Activated T-cell treated with anti-CD3 and anti-CD28 coated beads, Interleukin-2, amount 50 U/mL, for 24 hours (primary cell): ENCODE measurements at regions not wholly inside any gene's neighbourhood (a gene's known extent, or its start where the extent isn't known, plus 50 kb on each side); places are given as distances from the start of the nearest gene placed in this dataset.

ENCODE experiments used
- DNase-seq: peaks from one replicate; pipeline ENCODE4 v3.0.0-alpha.2; 2020
- H3K27ac Mint-ChIP-seq: 2 replicates; pipeline ENCODE4 v1.8.0; 2020; ENCODE audit warnings: mild to moderate bottlenecking, mixed read lengths
- H3K27me3 Mint-ChIP-seq: 2 replicates; pipeline ENCODE4 v1.8.0; 2020; ENCODE audit warnings: mixed read lengths
- H3K36me3 Mint-ChIP-seq: 2 replicates; pipeline ENCODE4 v1.8.0; 2020; ENCODE audit warnings: low read depth, mixed read lengths
- H3K4me1 Mint-ChIP-seq: 2 replicates; pipeline ENCODE4 v1.8.0; 2020; ENCODE audit warnings: low read depth, mixed read lengths
- H3K4me3 Mint-ChIP-seq: 2 replicates; pipeline ENCODE4 v1.8.0; 2020; ENCODE audit warnings: mild to moderate bottlenecking, moderate library complexity, mixed read lengths
- H3K9me3 Mint-ChIP-seq: 2 replicates; pipeline ENCODE4 v1.8.0; 2020; ENCODE audit warnings: mixed read lengths

- H3K36me3 Mint-ChIP-seq: no peaks in the 10 kb centered on the region
- H3K9me3 Mint-ChIP-seq: no peaks in the 10 kb centered on the region
- no peak overlapping the region for H3K27ac Mint-ChIP-seq
- DNase-seq: no peak
- no peaks in the 10 kb centered on the region for H3K4me1 Mint-ChIP-seq
- no peak overlapping the region for H3K4me3 Mint-ChIP-seq
- peaks cover 2% of the 10 kb centered on the region for H3K27me3 Mint-ChIP-seq
These were observed 126.4 kb upstream of the COL5A1 start for GRCh38 chr9:134515026-134515821.

- no peaks in the 10 kb centered on the region for H3K36me3 Mint-ChIP-seq
These were observed 125.1 kb upstream of the COL5A1 start for GRCh38 chr9:134516464-134516863.

DNA sequence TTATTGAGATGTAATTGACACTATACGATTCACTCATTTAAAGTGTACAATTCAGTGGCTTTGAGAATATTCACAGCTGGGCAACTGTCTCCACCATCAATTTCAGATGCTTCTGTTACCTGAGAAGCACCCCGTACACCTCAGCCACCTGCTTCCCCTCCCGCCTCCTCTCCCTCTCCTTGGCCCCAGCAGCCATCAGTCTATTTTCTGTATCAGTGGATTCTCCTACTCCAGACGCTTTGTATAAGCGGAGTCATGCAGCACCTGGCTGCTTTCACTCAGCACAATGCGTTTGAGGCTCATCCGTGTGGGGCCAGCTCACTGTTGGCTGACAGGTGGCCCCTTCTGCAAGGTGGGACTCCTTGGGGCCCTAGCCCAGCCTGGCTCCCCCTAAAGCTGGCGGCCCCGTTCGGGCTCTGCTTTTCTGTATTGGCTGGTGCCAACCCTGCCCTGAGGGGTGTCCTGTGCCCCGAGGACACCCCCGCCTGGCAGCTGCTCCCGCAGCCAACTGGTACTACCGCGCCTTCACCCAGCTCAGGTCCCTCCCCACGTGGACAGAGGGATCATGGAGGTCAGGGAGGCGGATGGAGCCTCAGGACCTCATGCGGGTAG is 124.4 kb upstream of the COL5A1 start:
- no peak for DNase-seq
- H3K4me1 Mint-ChIP-seq: no peaks in the 10 kb centered on the region
- H3K4me3 Mint-ChIP-seq: no peak overlapping the region
- no peak overlapping the region for H3K27ac Mint-ChIP-seq
- H3K9me3 Mint-ChIP-seq: no peaks in the 10 kb centered on the region
- no peaks in the 10 kb centered on the region for H3K36me3 Mint-ChIP-seq
- peaks cover 2% of the 10 kb centered on the region for H3K27me3 Mint-ChIP-seq

More at GRCh38 chr9:134516464-134516863, 125.1 kb upstream of the COL5A1 start:
- H3K9me3 Mint-ChIP-seq: no peaks in the 10 kb centered on the region
- no peak overlapping the region for H3K27ac Mint-ChIP-seq
- no peak overlapping the region for H3K4me3 Mint-ChIP-seq
- H3K4me1 Mint-ChIP-seq: no peaks in the 10 kb centered on the region
- DNase-seq: no peak
- H3K27me3 Mint-ChIP-seq: peaks cover 2% of the 10 kb centered on the region

DNA sequence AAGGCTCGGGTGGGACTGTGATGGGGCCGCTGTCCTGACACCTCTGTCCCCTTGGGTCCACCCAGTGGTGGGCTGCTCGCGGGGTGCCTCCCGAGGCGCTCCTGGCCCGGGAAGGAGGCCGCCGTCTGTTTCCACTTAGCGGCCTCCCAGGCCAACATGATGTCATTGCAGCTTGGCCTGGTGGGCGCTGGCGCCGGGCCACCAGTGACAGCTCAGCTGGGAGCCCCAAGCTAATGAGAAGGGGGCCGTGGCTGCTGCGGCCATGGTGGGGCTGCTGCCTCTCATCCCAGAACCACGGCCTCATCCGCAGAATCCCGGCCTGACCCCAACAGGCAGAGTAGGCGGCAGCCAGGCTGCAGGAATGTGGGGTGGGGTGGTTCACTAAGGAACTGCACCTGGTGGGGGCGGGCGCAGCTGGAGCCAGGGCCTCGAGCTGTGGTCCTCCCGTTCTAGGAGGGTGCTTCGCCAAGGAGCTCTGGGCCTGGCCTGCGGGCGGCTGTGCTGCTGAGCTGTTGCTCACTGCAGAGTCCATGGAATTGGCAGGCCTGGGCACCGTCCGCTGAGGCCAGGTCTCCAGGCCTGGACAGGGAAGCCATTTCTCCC is 123.5 kb upstream of the COL5A1 start:
- Mint-ChIP-seq H3K27ac (no peak overlapping the region), H3K36me3 (no peaks in the 10 kb centered on the region), H3K4me3 (no peak overlapping the region), H3K4me1 (no peaks in the 10 kb centered on the region), H3K27me3 (peaks cover 2% of the 10 kb centered on the region), H3K9me3 (no peaks in the 10 kb centered on the region)
- DNase-seq: no peak

DNA sequence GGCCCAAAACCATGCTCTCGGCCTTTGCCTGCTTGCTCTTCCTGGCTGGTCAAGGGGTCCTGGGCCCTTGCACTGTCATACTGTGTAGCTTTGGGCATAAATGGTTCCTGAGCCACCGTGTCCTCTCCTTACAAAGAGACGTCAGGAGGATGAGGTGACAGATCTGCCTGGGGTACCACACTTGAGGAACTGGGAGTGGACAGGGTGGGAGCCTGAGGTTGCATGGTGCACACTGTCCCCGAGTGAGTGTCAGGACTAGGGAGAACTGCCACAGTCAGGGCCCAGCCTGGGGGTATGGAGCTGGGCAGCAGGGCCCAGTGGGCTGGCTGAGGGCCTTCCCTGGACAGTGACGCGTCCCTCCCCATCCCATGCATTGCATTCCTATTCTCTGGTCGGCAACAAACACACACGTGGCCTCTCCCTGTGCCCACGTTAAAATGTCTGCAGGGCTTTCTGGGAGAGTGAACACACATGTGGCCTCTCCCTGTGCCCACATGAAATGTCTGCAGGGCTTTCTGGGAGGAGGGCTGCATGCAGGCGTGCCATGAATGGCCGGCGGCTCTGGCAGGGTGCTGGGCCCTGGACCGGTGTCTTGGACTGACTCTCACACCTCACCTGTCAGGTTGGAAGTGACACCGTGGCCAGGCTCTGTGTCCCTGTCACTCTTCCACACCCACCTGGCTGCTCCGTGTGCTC is 122.1 kb upstream of the COL5A1 start:
- Mint-ChIP-seq H3K4me1 (no peaks in the 10 kb centered on the region), H3K27me3 (no peaks in the 10 kb centered on the region), H3K27ac (no peak overlapping the region), H3K9me3 (no peaks in the 10 kb centered on the region), H3K36me3 (no peaks in the 10 kb centered on the region), H3K4me3 (no peak overlapping the region)
- DNase-seq: no peak

DNA sequence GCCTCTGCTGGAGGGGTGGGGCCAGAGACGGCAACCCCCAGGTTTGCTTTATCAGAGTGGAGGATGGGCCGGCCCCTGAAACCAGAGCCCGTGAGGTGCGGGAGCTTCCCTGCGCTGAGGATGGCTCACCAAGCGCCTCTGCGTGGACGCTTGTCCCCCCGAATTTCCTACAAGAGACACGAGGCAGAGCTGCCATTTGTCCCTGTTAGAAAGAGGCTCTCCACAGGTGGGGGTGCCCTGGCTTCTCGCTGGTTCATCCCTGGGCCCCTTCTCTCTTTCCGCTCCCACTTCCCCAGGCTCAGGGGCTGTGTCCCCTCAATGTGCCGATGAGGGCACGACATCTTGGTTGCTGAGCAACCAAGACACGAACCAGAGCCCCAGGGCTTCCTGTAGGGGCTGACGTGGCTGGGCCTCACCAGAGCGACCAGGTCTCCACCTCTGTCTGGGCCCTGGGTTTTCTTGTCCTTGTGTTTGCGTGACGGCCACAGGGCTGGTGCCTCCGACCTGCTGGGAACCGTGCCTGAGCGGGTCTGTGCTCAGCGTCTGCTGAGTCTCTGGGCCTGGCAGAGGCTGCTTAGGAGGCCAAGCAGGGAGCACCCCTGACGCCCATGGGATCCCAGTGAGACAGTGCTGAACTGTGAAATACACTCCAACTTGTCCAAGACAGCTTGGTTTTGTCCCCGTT is 119.6 kb upstream of the COL5A1 start:
- H3K4me3 Mint-ChIP-seq: no peak overlapping the region
- no peaks in the 10 kb centered on the region for H3K36me3 Mint-ChIP-seq
- no peak overlapping the region for H3K27ac Mint-ChIP-seq
- H3K27me3 Mint-ChIP-seq: peaks cover 19% of the 10 kb centered on the region
- no peak for DNase-seq
- no peaks in the 10 kb centered on the region for H3K9me3 Mint-ChIP-seq
- no peaks in the 10 kb centered on the region for H3K4me1 Mint-ChIP-seq

DNA sequence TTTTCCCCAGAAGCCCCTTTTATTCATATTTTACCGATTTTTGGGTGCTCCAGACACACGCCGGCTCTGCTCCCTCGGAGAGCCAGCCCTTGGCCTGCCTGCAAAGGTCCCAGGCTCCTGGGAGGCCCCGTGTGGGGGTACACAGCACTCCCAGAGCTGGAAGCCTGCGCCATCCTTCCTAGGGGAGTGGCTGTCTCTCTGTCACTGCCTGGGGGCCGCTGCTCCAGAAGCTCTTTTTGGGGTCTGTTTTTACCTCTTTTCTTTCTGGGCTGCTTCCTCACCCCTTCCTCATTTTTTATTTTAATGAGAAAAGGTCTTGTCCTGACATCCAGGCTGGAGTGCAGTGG is 119.1 kb upstream of the COL5A1 start:
- Mint-ChIP-seq H3K27ac (no peak overlapping the region), H3K4me3 (no peak overlapping the region), H3K4me1 (no peaks in the 10 kb centered on the region), H3K36me3 (no peaks in the 10 kb centered on the region), H3K27me3 (peaks cover 22% of the 10 kb centered on the region), H3K9me3 (no peaks in the 10 kb centered on the region)
- DNase-seq: no peak

DNA sequence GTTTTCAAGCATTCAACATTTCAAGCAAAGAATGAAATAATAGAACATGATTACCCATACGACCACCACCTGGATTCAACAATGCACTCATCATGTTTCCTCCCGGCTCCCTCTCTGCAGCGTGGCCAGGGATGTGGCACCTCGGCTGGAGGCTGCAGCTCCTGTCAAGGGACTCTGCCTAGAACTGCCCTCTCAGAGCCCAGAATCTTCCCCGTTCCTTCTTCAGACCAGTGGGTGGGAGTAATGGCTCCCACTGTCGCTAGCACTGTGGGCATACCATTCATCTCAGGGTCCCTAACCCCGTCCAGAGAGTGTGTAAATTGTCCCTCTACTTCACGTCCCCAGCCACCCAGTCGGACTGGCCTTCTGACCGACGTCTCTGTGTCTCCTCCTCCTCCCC is 118.6 kb upstream of the COL5A1 start:
- H3K4me3 Mint-ChIP-seq: no peak overlapping the region
- DNase-seq: no peak
- no peak overlapping the region for H3K27ac Mint-ChIP-seq
- no peaks in the 10 kb centered on the region for H3K36me3 Mint-ChIP-seq
- H3K4me1 Mint-ChIP-seq: no peaks in the 10 kb centered on the region
- no peaks in the 10 kb centered on the region for H3K9me3 Mint-ChIP-seq
- peaks cover 24% of the 10 kb centered on the region for H3K27me3 Mint-ChIP-seq

GRCh38 chr9:134525070-134525815 is 116.4 kb upstream of the COL5A1 start:
- Mint-ChIP-seq H3K27me3 (peaks cover 36% of the 10 kb centered on the region), H3K9me3 (peaks cover 2% of the 10 kb centered on the region), H3K27ac (no peak overlapping the region), H3K36me3 (no peaks in the 10 kb centered on the region), H3K4me1 (no peaks in the 10 kb centered on the region), H3K4me3 (no peak overlapping the region)
- no peak for DNase-seq

DNA sequence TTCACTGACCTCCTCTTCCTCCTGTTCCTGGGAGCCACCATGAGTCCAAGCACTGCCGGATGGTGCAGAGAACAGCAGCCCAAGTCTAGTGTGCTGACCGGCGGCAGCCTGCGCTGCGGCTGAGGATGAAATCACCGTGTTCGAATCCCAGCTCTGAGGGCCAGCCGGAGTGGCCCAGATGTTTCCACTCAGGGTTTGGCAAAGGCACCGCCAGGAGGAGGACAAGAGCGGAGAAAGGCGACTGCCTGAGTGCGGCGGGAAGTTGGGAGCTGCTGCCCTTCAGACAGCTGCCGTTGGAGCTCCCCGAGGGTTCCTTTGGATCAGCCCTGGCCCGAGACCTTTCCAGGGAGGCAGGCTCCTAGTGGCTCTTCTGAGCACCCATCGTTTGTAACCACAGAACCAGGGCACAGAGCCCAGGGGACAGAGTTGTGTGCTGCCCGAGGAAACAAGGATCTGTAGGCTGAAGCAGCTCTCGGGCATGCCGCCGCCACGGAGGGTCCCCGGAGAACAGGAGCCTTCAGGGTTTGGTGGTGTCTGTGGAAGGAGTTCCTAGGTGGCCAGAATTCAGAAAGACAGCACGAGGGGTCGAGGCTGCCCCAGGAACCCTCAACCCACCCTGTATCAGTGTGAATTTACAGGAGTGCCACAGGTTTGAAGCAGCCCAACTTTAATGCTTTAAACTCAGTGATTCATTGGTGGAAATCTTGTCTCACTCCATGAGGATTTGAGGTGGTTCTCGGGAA is 115.6 kb upstream of the COL5A1 start:
- H3K27ac Mint-ChIP-seq: no peak overlapping the region

GRCh38 chr9:134526584-134527477 is 114.8 kb upstream of the COL5A1 start:
- Mint-ChIP-seq H3K36me3 (no peaks in the 10 kb centered on the region), H3K9me3 (peaks cover 8% of the 10 kb centered on the region), H3K27me3 (peaks cover 36% of the 10 kb centered on the region), H3K4me1 (no peaks in the 10 kb centered on the region), H3K27ac (no peak overlapping the region), H3K4me3 (no peak overlapping the region)
- no peak for DNase-seq

More for the DNA sequence above, 115.6 kb upstream of the COL5A1 start:
- Mint-ChIP-seq H3K9me3 (peaks cover 5% of the 10 kb centered on the region), H3K27me3 (peaks cover 36% of the 10 kb centered on the region), H3K4me3 (no peak overlapping the region), H3K36me3 (no peaks in the 10 kb centered on the region), H3K4me1 (no peaks in the 10 kb centered on the region)
- no peak for DNase-seq

DNA sequence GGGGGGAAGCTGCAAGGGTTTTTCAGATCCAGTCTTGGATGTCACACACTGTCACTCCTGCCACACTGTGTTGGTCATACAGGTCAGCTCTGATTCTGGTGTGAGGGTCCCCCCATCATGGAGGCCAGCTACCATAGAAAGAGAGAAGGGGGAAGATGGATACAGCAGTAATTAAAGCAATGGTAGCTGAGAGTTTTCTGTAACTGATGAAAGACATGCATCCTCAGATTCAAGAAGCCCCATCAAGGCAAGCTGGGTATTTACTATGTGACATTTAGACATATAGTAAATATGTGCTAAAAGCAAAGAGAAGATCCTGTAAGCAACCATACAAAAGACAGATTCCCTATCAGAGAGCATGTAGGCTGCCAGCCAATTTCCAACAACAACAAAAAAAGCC is 110.9 kb upstream of the COL5A1 start:
- DNase-seq: no peak
- H3K4me3 Mint-ChIP-seq: no peak overlapping the region

More for the DNA sequence above, 110.9 kb upstream of the COL5A1 start:
- Mint-ChIP-seq H3K27me3 (peaks cover 31% of the 10 kb centered on the region), H3K4me1 (no peaks in the 10 kb centered on the region), H3K27ac (no peak overlapping the region), H3K9me3 (peaks cover 8% of the 10 kb centered on the region), H3K36me3 (no peaks in the 10 kb centered on the region)
